T-helper 9 cell (primary cell): ENCODE measurements at regions not wholly inside any gene's neighbourhood (a gene's known extent, or its start where the extent isn't known, plus 50 kb on each side); places are given as distances from the start of the nearest gene placed in this dataset.

Experiments
- DNase-seq: peaks from one replicate; pipeline ENCODE4 v3.0.0-alpha.2; 2020

- DNase-seq = no peak
Observed at GRCh38 chr2:12932192-12932591, 215.5 kb downstream of the TRIB2 start.

DNA sequence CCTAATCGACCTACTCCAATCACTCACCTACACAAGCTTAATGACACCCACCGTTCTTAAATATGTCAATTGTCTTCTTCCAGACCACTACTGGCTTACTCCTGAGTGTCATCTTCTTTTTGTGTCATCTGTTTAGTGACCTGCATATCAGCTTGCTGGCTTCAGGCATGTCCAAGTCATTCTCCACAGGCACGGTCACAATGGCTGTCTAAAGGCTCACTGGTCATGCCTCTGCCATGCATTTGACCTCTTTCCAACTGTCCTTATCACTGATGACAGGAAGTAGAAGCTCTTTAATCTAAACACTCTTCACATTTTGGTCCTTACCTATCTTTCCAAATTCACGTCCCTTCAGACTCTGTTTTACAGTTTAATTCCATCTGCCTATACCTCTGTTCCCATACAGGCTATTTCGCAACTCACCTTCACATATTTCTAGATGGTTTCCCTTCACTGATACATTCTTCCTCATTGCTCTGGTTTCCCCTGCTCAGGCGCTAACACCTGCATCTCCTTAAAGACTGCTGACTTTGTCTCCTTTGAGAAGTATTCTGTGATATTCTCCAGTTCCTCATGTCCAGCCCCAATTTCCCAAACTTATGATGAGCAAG, 217.5 kb downstream of the TRIB2 start:
- DNase-seq = no peak

GRCh38 chr2:12935222-12935621, 218.5 kb downstream of the TRIB2 start:
- no peak for DNase-seq

DNA sequence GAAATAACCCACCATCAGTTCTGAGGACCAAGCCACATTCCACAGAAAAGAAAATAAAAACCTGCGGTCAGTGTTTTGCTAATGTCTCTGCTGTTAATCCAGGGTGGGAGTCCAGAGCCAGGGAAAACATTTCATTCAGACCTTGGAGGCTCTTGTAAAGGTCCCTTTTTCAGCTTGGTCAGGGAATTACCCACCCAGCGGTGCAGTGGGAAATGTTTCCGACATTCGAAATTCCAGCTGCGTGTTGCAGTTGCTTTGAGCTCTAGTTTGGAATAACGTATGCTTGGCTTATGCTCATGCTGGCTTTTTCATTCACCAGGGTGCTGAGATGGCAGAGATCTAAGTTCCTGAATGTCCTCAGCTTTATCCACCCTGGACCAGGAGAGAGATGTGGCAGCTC, 219.1 kb downstream of the TRIB2 start:
- DNase-seq = no peak

DNA sequence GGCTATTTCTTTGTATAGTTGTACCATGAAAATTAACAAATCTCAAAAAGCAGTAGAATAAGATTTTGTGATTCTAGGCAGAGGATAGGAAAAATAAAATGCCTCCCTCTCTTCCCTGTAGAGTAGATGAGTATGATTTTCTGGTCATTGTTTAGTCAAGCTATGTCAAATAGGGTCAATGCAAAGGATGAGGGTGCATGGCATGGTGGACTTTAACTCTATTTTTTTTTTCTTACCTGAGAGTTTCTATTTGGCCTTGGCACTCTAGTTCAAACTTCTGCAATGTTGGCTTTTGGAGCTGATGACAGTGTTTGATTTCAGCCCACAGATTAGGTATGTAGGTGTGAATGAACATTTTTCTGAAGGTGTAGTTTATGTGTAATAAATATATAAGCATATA, 224.5 kb downstream of the TRIB2 start:
- no peak for DNase-seq

- no peak for DNase-seq
Observed at GRCh38 chr2:12948231-12948960, 231.7 kb downstream of the TRIB2 start.

- DNase-seq = no peak
Observed at GRCh38 chr2:12948961-12949353, 232.2 kb downstream of the TRIB2 start.

DNA sequence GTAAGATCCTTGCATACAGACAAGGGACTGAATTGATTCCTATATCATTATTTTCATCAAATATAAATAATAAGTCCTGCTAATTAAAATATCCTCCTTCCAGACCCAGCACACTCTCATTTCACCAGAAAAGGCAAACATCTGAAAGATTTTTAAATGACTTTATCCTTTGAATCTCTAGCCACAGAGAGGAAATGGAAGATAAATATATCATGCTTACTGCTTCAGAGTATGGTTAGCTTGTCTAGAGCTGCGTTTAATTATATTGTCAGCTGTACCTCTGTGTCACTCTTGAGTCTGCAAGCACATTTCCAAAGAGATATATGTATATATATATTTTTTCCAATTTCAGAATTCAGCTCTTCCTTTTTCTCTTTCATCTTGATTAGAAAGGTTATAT, 232.7 kb downstream of the TRIB2 start:
- no peak for DNase-seq

GRCh38 chr2:12950174-12950573, 233.4 kb downstream of the TRIB2 start:
- DNase-seq = no peak

DNA sequence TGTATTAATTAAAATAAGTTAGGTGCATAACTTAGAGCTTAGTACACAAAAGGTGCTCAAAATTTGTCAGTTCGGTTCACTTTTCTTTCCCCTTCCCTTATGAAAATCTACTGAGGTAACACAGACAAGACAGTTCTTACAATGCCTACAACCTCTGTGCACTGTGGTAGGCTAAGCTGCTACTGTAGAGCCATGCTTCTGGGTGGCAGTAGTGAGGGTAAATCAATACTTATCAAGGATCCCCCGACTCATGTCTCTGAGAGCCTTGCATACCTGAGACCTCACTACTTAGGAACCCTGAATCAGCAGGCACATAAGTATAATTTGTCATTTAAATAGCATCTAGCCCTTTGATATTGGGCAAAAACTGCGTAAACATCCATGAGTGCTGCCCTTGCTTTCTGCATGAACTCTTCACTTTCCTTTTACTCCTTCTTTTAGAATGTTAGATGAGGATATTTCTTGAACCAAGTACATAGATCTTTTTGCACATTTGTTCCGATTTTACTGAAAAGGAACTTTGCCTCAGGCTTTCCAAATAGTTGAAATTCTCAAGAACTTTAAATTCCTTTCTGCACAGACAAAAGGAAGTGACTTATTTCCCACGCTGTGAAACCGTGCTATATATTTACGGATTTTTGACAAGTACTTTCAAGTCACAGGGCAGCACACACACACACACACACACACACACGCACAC, 234.4 kb downstream of the TRIB2 start:
- DNase-seq = no peak

DNA sequence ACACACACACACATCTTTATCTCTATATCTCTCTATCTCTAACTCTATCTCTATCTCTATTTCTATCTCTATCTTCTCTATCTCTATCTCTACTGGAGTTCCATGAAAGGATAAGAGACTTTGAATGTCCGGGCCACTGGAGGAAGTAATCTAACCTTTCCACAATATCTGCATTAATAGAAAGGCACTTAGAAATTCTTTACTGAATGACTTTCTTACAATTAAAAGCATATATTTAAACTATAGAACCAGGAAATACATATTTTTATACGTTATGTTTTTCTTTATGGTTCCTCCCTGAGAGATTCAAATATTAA, 234.9 kb downstream of the TRIB2 start:
- DNase-seq = no peak

DNA sequence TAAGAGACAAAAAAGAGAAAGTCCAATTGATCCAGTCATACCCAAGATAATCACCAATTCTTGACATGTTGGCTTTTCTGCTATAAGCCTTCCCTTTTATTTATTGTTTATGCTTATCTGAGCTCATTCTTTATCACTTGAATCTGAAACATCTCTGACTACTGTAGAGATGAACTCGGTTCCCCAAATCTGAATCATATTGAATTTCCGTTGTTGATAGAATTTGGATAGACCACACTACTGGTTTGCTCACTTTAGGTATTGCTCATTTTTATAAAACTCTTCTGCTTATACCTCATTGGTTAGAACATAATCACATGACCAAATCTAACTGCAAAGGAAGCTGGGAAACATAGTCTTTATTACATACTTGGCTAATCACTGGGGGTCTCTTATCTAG, 236.9 kb downstream of the TRIB2 start:
- no peak for DNase-seq

DNA sequence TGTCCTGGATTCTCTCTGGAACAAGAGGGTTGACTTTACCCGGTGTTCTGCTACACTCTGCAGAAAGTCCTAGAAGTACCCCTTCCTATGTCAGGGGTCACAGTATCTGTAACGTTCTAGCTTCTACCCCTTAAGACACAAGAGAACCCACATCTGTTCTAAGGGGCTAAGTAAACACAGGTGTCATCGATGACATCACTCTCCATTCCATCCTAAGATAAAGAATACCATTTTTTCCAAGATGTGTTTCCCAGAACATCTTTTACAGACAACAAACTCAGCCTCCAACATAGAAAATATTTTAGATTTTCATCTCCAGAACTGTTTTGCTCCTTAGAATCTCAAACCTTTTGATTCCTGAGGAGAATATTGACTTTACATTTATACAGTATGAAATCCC, 239.1 kb downstream of the TRIB2 start:
- no peak for DNase-seq

DNA sequence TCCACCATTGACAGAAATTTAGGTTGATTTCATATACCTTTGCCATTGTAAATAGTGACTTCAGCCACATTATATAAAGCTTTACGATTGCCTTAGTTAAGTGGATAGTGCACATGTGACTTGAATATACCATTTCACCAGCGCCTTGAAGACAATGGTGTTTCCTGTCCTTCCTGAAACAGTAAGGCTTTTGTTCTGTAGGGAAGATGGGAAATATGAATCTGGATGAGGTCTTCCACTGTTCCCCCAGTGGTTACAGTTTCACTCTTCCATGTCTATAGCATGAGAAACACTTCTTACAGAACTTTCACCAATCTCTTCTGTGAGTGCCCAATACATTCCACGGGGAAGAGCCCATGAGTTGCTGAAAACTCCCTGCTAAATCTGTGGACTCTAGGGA, 240.5 kb downstream of the TRIB2 start:
- DNase-seq = no peak

GRCh38 chr2:12959935-12960334, 243.2 kb downstream of the TRIB2 start:
- no peak for DNase-seq

- DNase-seq = no peak
Observed at GRCh38 chr2:12960671-12961070, 243.9 kb downstream of the TRIB2 start.

GRCh38 chr2:12964904-12965539, 248.3 kb downstream of the TRIB2 start:
- DNase-seq = no peak

- DNase-seq = no peak
Observed at GRCh38 chr2:12965540-12966269, 249.0 kb downstream of the TRIB2 start.

DNA sequence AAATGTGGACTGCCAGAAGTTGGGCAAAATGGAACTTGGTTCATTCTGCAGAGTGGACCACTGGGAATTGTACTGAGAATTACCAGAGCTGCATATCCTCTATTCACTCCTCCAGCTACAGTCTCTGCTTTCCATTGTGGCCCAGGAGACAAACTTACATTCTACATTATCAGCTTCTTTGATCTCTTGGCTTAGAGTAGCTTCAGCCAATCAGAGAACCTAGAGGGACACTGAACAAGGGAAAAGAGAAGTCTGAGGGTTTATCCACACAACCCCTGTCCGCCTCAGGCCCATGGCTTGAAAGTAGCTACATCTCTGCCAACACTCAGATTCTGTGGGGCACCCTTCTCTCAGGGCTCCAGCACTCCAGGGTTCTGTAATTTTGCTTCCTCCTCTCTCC, 251.1 kb downstream of the TRIB2 start:
- no peak for DNase-seq

DNA sequence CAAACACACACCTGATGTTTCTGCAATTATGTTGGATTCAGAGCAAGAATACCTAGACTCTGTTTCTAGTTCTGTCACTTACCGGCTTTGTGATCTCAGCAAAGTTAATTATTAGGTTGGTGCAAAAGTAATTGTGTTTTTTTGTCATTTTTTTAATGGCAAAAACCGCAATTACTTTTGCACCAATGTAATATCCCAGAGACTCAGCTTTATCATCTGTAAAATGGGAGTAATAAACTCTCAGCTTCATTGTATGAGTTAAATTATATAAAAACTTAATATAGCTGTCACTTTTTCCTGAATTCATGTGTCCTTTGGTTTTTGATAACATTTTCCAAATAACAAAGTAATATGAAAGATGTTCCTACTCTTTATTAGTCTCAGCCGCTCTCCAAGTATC, 251.7 kb downstream of the TRIB2 start:
- no peak for DNase-seq

GRCh38 chr2:12970861-12971260, 254.1 kb downstream of the TRIB2 start:
- no peak for DNase-seq

- DNase-seq = no peak
Observed at GRCh38 chr2:12971581-12972365, 255.0 kb downstream of the TRIB2 start.
